ENCODE measurements at regions not wholly inside any gene's neighbourhood (a gene's known extent, or its start where the extent isn't known, plus 50 kb on each side); places are given as distances from the start of the nearest gene placed in this dataset.

- in situ Hi-C loops (cut with MboI; ENCODE audit: low sequenced_read_pairs, unreplicated experiment): no loop called here
- no peak for DNase-seq (ENCODE audit: low spot score)
- no peak for TF ChIP-seq CTCF (IDR thresholded peaks at IDR 0.05; ENCODE audit: borderline replicate concordance, control extremely low read depth, extremely low read depth, insufficient read depth, missing control alignments)
These were observed 1293.7 kb upstream of the FLRT2 start for GRCh38 chr14:84236290-84236689.

GRCh38 chr14:84237881-84238280, 1292.1 kb upstream of the FLRT2 start:
- in situ Hi-C loops (cut with MboI; ENCODE audit: low sequenced_read_pairs, unreplicated experiment): no loop called here
- TF ChIP-seq CTCF (IDR thresholded peaks at IDR 0.05; ENCODE audit: borderline replicate concordance, control extremely low read depth, extremely low read depth, insufficient read depth, missing control alignments): no peak
- DNase-seq (ENCODE audit: low spot score): no peak

GRCh38 chr14:84247693-84248092, 1282.3 kb upstream of the FLRT2 start:
- TF ChIP-seq CTCF (IDR thresholded peaks at IDR 0.05; ENCODE audit: borderline replicate concordance, control extremely low read depth, extremely low read depth, insufficient read depth, missing control alignments): no peak
- in situ Hi-C loops (cut with MboI; ENCODE audit: low sequenced_read_pairs, unreplicated experiment): no loop called here
- DNase-seq (ENCODE audit: low spot score): no peak

- no peak for TF ChIP-seq CTCF (IDR thresholded peaks at IDR 0.05; ENCODE audit: borderline replicate concordance, control extremely low read depth, extremely low read depth, insufficient read depth, missing control alignments)
- DNase-seq (ENCODE audit: low spot score): no peak
- in situ Hi-C loops (cut with MboI; ENCODE audit: low sequenced_read_pairs, unreplicated experiment): no loop called here
These were observed 1279.1 kb upstream of the FLRT2 start for GRCh38 chr14:84250893-84251292.

GRCh38 chr14:84251411-84252115, 1278.4 kb upstream of the FLRT2 start:
- no peak for DNase-seq (ENCODE audit: low spot score)
- in situ Hi-C loops (cut with MboI; ENCODE audit: low sequenced_read_pairs, unreplicated experiment): no loop called here
- TF ChIP-seq CTCF (IDR thresholded peaks at IDR 0.05; ENCODE audit: borderline replicate concordance, control extremely low read depth, extremely low read depth, insufficient read depth, missing control alignments): no peak

- no peak for TF ChIP-seq CTCF (IDR thresholded peaks at IDR 0.05; ENCODE audit: borderline replicate concordance, control extremely low read depth, extremely low read depth, insufficient read depth, missing control alignments)
- no peak for DNase-seq (ENCODE audit: low spot score)
- in situ Hi-C loops (cut with MboI; ENCODE audit: low sequenced_read_pairs, unreplicated experiment): no loop called here
These were observed 1277.2 kb upstream of the FLRT2 start for GRCh38 chr14:84252706-84253105.

All from GM13976 (cell line).